D721Med (cell line): ENCODE measurements at regions not wholly inside any gene's neighbourhood (a gene's known extent, or its start where the extent isn't known, plus 50 kb on each side); places are given as distances from the start of the nearest gene placed in this dataset.

Experiments
- DNase-seq: peaks from one replicate; pipeline ENCODE4 v3.0.0; 2011; ENCODE audit warnings: low spot score; ENCODE audit not compliant: insufficient read length
- FAIRE-seq: peaks from 2 replicates; lab custom pipeline; 2011; peaks lifted over from hg19 to GRCh38; lab: Jason Lieb, UNC
- CTCF ChIP-seq: IDR thresholded peaks from 2 replicates; pipeline ENCODE4 v1.5.1; 2012; ENCODE audit warnings: mild to moderate bottlenecking, control low read depth; ENCODE audit not compliant: insufficient read depth; ENCODE audit errors: missing control alignments

- FAIRE-seq (no peak), DNase-seq (no peak)
- no peak for TF ChIP-seq CTCF
Measured at GRCh38 chr13:68851026-68851425, 1256.6 kb upstream of the ATXN8OS start.

- TF ChIP-seq CTCF, result no peak
- FAIRE-seq, result no peak
Measured at GRCh38 chr13:68850160-68850559, 1257.5 kb upstream of the ATXN8OS start.

DNA sequence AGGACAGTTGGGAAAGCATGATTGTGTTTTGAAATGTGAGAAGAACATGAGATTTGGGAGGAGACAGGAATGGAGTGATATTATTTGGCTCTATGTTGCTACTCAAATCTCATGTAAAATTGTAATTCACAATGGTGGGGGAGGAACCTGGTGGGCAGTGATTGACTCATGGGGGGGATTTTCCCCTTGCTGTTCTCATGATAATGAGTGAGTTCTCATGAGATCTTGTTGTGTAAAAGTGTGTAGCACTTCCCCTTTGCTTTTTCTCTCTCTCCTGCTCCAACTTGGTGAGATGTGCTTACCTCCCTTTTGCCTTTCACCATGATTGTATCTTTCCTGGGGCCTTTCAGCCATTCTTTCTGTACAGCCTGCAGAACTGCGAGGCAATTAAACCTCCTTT, 1261.0 kb upstream of the ATXN8OS start:
- DNase-seq (no peak), FAIRE-seq (no peak)
- no peak for TF ChIP-seq CTCF

More at GRCh38 chr13:68850160-68850559, 1257.5 kb upstream of the ATXN8OS start:
- no peak for DNase-seq

DNA sequence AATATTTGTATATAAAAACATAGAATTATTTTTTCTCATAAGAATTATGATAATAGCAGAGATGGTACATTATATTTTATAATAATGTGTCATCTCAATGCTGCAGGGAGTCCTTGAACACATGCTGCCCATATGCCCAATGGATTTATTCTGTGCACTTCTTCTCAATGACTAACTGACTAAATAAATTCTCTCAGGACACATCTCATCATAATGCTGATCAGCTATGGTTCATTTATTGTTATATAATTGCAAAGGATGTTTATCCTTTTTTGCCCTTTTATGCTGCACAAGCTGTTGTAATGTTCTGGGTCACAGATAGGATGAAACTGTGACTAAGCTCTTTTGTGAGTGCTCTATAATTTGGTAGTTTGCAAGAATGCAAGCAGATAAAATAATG, 1273.3 kb upstream of the ATXN8OS start:
- FAIRE-seq (no peak), DNase-seq (no peak)
- TF ChIP-seq CTCF, result no peak

GRCh38 chr13:68816715-68817114, 1290.9 kb upstream of the ATXN8OS start:
- FAIRE-seq (no peak), DNase-seq (no peak)
- TF ChIP-seq CTCF, result no peak

GRCh38 chr13:68813180-68813796, 1294.3 kb upstream of the ATXN8OS start:
- DNase-seq (no peak), FAIRE-seq (no peak)
- TF ChIP-seq CTCF, result no peak

DNA sequence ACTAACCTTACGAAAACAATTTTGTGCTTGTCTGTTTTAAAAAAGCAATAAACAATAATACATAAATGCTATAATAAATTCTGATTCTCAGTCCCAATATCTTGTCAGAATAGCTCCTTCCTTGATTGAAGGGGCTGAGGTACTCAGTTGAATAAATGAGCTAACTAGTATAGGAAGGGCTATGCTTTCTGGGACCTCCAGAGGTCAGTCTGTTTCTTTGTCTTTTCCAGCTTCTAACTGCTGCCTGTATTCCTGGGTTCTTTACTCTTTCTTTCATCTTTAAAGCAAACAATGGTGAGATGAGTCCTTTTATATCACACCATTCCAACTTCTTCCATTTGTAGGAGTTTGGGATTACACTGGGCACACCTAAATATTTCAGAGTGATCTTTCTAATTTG, 1297.0 kb upstream of the ATXN8OS start:
- peak; percentile 29 for TF ChIP-seq CTCF
- FAIRE-seq, result no peak
- DNase-seq, result no peak
